ENCODE measurements at regions not wholly inside any gene's neighbourhood (a gene's known extent, or its start where the extent isn't known, plus 50 kb on each side); places are given as distances from the start of the nearest gene placed in this dataset.
"Not testable (repeated sequence)": the region's sequence is repeated elsewhere in the genome, so short reads cannot be mapped to it uniquely, and the experiment has no call there.

DNA sequence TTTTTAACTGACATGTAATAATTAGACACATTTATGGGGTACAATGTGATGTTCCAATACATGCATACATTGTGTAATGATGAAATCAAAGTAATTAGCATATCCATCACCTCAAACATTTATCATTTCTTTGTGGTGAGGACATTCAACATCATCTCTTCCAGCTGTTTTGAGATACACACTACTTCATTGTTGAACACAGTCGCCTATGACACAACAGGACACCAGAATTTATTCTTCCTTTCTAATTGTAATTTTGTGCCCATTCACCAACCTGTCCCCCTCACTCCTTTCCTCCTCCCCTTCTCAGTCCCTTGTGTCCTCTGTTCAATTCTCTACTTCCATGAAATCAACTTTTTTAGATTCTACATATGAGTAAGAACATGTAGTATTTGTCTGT lies 113.4 kb upstream of the CBLB start:
- no peak for DNase-seq

DNA sequence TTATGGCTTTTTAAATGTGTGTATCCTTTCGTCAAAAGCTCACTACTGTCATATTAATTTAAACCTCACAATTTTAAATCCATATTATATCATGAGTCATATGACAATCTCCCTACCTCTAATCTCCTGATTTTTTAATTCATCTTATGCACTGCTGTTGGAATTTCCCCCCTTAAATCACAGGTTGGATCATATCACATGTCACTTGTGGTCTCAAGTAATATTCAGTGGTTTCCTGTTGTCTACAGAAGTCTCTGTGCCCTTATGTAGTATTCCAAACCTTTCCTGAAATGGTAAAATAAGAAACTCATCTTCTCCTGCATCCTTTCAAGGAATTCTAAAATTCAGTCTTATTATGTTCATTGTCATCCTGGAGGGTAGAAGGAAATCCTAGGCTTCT lies 116.0 kb upstream of the CBLB start:
- no peak for DNase-seq

DNA sequence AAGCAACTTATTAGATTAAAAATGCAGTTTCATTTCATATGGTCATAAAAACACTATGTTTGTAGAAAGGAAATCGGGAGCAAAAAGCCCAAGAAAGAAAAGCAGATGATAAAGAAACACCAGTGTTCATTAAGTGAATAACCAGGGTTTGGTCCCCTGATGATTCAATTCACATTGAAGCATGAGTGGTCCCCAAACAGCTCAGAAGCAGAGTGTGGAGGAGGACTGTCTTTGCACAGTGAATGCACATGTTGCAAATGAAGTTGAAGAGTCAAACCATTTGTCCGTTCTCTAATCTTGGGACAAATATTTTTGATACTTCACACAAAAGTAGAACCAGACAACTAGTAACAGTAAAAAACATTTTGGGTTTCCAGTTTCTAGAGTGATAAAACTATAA lies 117.5 kb upstream of the CBLB start:
- DNase-seq, result not testable (repeated sequence)

DNA sequence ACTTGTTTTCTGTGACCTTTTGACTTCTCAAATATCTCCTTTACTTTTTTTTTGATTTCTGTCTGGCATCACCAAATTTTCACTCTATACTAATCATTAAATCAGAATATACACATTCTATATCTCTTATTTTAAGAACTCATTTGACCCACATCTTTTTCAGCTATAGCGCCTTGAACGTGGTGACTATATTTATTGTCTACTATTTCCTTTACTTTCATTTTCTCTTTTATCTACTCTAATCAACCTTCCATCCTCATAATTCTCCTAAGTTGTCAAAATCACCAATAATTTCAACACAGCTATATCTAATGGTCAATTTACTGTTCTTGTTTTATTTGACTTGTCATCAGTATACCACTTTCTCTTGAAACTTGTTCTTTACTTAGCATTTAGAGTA lies 119.0 kb upstream of the CBLB start:
- no peak for DNase-seq

DNA sequence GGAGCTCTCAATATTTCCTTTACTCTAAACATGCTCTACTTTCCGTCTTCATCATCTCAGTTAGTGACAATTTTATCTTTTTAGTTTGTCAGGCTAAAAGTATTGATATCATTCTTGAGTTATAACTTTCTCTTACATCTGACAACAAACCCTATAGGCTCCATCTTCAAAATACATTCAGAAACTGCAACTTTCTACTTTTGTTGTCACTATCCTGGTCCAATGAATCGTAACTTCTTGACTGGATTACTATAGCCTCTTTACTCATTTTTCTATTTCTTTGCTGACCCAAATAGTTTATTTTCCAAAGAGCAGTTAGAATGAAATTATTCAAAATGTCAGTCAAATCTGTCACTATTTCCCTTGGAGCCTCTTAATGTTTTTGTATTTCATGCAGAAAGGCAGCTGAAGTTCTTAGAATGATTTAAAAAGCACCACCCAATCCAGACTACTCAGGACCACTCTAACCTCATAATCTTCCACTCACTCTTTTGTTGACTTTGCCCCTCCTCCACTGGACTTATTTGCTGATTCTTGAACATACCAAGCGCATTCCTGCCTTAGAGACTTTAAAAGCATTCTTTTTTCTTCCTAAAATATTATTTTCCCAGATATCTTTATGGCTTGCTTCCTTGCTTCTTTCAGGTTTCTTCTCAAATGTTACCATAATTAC lies 119.9 kb upstream of the CBLB start:
- no peak for DNase-seq

DNA sequence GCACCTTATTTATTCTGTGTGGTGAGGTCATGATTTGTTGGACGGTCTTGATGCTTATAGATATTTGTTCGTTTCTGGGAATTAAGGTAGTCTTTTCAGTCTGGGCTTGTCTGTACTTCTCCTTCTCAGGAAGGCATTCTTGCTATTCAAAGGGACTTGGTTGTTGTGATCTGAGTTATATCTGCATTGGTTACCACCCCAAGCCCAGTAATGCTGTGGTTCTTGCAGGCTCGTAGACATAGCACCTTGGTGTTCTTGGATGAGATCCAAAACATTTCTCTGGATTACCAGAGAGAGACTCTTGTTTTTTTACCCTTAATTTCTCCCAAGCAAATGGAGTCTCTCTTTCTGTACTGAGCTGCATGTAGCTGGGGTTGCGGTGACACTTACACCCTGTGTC lies 128.0 kb upstream of the CBLB start:
- DNase-seq, result no peak

DNA sequence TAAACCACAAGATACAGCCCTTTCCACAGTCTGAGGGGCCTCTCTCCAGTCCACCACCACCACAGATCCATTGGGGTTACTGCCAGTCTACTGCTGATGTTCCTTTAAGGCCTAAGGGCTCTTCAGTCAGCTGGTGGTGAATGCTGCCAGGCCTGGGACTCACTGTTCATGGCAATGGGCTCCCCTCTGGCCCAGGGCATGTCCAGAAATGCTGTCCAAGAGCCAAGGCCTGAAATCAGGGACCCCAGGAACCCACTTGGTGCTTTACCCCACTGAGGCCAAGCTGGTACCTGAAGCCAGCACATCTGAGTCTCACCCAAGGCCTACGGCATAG lies 128.6 kb upstream of the CBLB start:
- no peak for DNase-seq

DNA sequence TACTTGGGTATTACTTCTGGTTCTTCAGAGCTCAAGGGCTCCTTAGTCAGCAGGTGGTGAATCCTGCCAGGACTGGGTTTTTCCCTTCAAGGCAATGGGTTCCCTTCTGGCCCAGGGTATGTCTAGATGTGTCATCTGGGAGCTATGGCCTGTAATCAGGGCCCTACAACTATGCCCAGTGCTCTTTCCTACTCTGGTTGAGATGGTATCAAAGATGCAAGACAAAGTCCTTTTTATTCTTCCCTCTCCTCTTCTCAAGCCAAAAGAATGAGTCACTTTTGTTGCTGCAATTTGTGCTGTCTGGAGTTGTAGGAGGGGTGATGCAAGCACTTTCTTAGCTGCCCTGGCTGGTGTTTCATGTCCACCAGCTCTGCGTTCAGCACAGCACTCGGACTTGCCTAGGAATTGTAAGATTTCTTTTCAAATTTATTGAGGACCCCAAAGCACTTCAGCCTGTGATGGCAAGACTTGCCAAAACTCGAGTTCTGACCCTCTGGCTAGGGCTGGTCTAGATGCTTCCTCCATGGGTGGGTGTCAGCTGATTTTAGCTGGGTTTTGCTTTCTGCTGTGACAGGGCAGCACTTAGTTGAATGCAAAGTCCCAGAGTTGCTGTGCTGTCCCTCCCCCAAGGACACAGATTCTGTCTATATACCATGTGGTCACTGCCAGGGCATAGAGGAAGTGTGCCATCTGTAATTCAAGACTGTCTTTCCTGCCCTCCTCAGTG lies 129.2 kb upstream of the CBLB start:
- no peak for DNase-seq

DNA sequence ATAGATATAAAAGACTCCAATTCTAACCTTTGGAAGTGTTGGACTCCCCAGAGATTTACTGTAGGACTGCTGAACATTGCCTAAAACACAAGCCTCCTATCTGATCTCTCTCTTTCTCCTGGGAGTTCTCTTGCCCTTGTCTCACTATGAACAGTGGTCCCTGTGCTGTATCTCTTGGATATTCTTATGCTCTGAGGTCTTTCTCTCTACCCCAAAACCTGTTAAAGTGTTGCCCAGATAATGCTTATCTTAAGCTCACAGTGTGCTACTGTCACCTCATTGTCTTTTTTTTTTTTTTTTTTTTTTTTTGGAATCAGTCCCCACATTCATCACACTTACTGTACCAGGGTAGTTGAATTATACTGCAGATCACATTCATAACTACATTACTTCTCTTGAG lies 131.0 kb upstream of the CBLB start:
- DNase-seq, result no peak

DNA sequence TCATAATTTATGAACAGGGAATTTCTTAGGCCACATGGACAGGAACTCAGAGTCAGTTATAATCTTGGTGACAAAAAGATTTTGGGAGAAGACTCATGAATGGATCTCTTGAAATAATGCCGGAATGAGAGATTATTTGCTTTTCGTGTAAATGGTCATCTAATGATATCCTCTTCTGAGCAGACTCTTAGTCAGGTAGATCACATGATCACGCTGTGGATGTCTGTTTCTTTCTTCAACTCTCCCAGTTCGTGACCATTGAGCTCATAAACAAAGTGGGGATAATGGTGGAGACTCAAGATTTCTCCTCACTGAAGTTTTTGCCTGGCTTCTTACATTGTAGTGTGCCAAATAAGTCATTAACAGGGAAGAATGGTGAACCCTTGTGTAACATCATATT lies 133.1 kb upstream of the CBLB start:
- DNase-seq, result no peak

DNA sequence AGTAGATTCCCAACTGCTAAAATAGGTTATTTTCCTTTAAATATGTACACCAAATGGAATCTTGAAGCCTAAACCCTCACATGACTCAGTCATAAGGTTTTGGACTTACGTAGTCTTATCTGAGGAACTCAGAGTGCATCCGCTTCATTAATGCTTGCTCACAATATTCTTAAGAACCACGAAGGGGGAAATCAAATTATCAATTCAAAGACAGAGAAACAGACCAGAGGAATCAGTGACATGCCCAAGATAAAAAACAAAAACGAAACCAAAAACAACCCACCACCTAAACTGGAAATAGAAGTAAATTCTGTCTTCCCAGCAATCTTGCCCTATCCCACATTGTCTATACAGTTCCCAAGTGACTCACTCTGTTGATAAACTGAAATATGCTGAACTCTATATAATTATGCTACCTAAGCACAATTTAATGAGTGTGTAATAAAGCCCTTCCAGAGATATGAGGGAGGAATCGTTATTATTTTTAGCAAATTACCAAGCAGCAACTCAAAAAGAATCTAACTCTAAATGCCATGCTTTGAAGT lies 135.4 kb upstream of the CBLB start:
- DNase-seq, result no peak

DNA sequence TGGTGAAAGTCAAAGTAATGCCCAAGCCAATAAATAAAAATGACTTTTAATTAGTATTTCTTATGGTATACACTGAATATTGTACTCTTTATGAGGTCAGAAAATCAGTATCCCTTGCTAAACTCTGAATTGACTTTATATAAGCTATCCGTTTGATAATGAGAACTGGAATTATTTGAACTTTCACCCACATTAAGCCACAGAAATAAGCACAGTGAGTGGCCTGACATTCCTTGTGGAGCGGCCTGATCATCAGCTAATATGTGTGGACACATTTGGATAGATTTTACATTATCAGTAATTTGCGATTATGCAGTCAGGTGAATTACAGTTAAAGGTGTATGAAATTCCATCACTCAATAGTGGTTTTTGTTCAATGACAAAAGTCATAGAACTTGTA lies 136.0 kb upstream of the CBLB start:
- no peak for DNase-seq

DNA sequence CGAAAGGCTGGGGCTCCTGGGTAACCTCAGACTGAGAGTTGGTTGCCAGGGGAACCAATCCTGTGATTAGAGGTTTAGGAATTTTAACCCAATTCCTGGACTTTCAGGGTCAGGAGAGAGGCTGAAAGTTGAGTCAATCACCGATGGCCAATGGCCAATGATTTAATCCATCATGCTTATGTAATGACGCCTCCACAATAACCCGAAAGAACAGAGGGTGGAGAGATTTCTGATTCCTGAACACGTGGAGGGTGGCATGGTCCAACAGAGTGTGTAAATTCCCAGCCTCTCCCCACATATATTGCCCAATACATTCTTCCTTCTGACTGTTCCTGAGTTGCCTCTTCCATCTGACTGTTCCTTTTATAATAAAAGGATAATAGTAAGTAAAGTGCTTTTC lies 137.2 kb upstream of the CBLB start:
- DNase-seq, result no peak

DNA sequence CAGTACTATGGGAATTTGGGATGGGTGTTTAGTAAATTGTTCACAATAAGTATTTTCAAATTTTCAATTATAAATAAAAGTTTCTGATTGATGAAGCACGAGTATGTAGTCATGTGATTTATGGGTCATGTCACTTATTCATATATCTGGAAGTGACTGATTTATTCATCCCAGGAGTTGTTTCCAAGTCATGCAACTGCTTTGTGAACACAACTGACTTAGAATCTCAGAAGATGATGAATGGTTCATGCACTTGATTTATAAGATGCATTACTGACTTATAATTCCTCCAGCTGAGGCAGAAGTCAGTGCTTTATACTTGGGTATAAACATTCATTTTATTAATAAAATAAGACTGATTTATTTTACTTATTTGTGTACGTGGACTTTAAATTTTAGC lies 137.8 kb upstream of the CBLB start:
- DNase-seq, result no peak

DNA sequence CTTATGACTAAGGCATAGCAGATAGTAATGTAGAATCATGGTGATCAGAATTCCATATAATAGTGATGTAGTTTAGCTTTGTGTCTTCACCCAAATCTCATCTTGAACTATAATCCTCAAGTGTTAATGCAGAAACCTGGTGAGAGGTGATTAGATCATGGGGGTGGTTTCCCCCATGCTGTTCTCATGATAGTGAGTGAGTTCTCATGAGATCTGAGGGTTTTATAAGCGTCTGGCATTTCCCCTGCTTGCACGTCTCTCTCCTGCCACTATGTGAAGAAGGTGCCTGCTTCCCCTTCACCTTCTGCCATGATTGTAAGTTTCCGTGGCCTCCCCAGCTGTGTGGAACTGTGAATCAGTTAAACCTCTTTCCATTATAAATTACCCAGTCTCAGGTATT lies 138.7 kb upstream of the CBLB start:
- no peak for DNase-seq

DNA sequence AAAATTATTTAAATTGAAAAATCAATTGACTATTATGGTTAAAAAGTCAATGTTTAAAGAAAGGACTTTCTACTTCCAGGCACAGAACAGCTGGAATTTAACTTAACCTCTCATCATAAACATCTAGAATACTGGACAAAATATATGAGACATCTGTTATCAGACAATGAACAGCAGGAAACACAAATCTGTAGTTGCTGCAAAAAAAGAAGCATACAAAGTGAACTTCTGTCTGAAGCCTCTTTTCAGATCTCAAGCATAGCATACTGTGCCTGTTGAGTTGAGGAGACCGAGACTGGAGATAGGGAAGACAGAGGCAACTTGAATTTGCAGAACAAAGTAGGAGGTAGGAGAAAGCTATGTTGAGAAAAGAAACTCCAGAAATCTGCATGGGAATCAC lies 140.0 kb upstream of the CBLB start:
- DNase-seq, result no peak

DNA sequence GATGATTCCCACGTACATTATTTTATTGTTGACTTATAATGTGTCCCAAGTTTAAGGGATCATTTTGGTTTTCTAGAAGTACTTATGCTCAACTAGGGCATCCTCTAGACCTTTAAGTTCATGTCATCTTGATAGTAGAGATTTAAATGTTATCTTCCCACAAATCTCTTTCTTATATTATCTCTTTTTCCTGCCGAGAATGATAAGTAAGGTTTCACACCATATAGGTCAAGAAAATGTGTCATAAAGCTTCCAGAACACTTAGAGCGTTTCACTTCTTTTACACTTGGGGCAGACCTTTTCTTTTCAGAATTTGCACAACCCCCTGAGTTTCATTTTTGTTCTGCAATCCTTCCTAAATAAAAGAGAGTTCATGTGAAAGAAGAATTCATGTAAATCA lies 142.0 kb upstream of the CBLB start:
- no peak for DNase-seq

DNA sequence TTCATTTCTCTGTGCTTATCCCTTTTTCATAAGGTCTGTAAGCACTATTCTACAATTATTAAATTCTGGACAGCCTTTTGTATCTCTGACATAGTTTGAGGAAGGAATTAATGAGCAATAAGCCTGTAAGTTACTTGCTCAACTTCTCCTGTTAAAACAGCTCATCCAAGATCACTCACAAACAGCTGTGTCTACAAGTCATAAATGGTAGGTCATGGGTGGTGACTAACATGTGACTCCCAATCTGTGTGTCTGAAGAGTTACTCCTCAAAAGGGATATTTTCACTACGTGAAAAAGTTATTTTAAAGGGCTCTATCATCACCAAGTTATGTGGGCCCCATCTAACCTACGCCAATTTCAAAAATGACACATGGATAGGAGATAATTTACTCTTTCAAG lies 145.2 kb upstream of the CBLB start:
- peak; percentile 4 for DNase-seq

DNA sequence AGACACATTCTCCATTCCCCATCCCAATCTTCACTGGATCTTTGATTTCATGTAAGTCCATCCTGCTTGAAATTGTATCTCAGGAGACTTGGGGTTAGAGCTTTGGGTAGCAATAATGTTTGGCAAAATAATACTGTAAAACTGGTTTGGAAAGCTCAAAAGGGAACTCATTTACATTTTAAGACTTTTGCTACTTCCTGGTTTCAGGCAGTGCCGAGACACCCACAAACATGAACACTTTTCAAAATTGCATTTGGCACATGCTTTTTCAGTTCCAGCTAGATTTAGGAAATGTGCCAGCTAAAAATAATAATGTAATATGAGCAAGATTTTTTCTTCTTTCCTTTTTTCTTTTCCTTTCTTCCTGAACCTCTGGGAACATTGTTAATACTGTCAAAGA lies 145.7 kb upstream of the CBLB start:
- no peak for DNase-seq

DNA sequence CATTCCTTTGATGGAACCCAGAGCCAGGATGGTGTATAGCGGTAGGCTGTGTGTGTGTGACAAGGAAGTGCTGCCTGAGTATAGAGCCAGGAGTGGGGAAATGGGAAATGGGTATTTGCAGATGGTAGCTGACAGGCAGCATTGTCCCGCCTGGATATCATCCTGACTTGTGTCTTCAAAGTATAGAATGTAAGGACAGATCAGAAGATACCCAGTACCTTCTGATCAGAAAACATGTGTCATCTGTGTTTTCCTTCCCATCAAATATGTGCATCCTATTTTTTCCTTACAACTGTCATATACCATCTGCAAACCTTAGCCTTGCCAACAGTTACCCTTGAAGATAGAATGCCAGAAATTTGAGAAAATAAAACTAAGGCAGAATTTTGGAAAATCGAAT lies 146.2 kb upstream of the CBLB start:
- no peak for DNase-seq

DNA sequence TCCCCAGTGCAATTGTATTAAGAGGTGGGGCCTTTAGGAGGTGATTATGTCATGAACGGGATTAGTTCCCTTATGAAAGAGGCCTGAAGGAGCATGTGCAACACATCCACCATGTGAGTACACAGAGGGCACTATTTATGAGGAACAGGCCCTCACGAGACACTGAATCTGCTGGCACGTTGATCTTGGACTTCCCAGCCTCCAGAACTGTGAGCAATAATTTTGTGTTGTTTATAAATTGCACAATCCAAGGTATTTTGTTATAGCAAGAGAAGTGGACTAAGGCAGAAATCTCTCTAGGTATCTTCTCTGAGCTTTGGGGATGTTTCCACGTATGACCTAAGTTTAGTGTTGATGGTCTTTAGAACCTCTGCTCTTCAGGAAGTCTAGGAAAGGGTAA lies 149.3 kb upstream of the CBLB start:
- DNase-seq, result no peak

DNA sequence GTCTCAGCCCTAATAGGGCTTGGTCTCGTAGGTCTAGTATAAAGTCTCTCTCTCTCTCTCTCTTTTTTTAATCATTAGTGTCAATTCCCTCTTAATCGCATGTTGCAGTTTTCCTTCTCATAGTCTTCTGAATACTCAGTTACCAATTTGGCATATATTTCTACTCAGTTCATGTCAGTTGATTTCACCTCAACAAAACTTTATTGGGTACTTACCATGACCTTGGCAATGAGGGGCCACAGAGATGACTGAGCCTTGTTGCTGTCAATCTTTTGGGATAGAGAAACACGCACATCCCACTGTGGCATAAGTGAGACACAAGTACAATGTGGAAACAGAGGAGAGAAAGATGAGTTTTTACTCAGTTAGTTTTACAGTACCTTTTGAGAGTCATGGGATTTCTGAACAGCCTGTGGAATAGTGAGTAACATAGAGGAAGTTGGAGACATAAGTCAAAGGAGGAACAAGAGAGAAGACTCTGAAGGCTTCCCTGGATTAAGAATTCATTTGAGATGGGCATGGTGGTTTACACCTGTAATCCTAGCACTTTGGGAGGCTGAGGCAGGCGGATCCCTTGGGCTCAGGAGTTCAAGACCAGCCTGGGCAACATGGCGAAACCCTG lies 150.2 kb upstream of the CBLB start:
- no peak for DNase-seq

DNA sequence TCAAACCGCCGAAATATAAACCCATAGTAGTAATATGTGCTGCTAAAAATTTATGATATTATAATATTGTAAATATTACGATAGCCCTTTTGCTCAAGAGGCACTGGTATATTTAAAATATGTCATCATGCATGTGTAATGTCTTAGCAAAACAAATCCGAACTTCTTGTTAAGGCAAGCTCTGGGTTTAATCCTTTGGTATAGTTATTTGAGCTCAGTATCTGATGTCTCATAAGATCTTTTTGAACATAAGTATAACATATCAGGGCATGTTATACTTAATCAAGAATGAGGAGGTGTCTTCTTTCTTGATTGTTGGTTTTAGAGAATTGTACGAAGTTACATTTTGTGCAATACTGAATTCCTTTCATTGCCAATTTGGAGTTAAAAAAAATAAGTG lies 154.1 kb upstream of the CBLB start:
- no peak for DNase-seq

DNA sequence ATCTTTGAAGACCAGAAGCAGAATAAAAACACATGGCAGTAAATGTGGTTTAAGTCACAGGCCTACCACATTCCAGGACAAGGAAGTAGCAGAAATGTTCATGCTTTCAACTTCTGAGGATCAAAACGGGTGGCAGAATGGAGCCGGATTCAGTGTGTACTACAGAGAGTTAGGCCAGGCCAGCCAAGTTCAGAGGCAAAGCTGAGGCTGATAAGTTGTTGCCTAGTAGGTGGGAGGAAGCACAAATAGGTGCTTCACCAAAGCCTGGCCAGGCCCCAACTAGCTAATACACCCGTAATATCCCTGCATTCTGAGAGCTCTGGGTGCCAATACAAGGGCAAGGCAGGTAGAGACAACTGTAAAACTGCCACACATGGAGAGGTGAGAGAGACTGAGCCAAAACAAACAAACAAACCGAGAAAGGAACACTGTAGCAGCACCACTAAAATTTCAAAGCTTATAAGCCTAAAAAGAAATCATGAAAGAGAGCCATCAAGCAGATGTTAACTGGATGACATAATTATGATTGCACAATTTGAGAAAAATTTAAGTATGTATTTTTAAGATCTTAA lies 156.4 kb upstream of the CBLB start:
- DNase-seq, result peak; percentile 69

Data from NCI-H69 (cell line).